LNCAP (cell line): ENCODE measurements at regions not wholly inside any gene's neighbourhood (a gene's known extent, or its start where the extent isn't known, plus 50 kb on each side); places are given as distances from the start of the nearest gene placed in this dataset.

Experiments
- CTCF ChIP-seq: fragments of 450-650 bp; IDR thresholded peaks from 2 replicates; pipeline ENCODE4 v1.5.1; 2017; ENCODE audit warnings: mild to moderate bottlenecking

- TF ChIP-seq CTCF = no peak
These were observed 349.2 kb upstream of the ID2 start for GRCh38 chr2:8332646-8333045.

- TF ChIP-seq CTCF = no peak
These were observed 348.6 kb upstream of the ID2 start for GRCh38 chr2:8333177-8333831.

- TF ChIP-seq CTCF = no peak
These were observed 347.0 kb upstream of the ID2 start for GRCh38 chr2:8334866-8335325.

GRCh38 chr2:8335801-8336200, 346.1 kb upstream of the ID2 start:
- TF ChIP-seq CTCF = no peak

- TF ChIP-seq CTCF = no peak
These were observed 344.5 kb upstream of the ID2 start for GRCh38 chr2:8337321-8337720.

- TF ChIP-seq CTCF = no peak
These were observed 339.4 kb upstream of the ID2 start for GRCh38 chr2:8342407-8342806.

GRCh38 chr2:8343031-8343430, 338.8 kb upstream of the ID2 start:
- TF ChIP-seq CTCF = no peak
